ENCODE measurements at regions not wholly inside any gene's neighbourhood (a gene's known extent, or its start where the extent isn't known, plus 50 kb on each side); places are given as distances from the start of the nearest gene placed in this dataset.

DNA sequence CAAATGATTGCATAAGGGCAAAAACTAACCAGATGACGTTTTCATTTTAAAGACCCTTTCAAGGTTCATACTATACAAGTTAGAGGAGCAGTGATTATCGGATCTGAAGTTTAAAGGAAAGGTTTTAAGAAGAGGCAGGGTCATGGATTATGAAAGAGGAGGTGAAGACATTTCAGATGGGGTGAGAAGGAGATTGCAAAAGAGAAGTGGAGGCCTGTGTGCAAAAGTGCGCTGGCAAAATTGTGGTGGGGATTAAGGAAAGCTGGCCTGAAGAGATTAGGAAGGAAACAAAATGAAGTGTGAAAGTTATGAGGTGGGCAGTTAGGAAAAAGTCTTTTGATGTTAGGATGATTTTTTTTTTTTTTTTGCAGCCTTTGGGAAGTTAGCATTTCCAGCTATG is 935.7 kb upstream of the FAM98A start:
- H3K27me3 ChIP-seq (replicated peaks) = no peaks in the 10 kb centered on the region
- no peak overlapping the region for H3K4me3 ChIP-seq (ENCODE audit: low read depth, low read length)
- DNase-seq = no peak
- no peak overlapping the region for H3K27ac ChIP-seq
- H3K36me3 ChIP-seq (replicated peaks) = no peaks in the 10 kb centered on the region
- in situ Hi-C loops (cut with HindIII; ENCODE audit: low pct_ligation_motif_present, low sequenced_read_pairs) = no loop called here
- TF ChIP-seq, protein P1, sequence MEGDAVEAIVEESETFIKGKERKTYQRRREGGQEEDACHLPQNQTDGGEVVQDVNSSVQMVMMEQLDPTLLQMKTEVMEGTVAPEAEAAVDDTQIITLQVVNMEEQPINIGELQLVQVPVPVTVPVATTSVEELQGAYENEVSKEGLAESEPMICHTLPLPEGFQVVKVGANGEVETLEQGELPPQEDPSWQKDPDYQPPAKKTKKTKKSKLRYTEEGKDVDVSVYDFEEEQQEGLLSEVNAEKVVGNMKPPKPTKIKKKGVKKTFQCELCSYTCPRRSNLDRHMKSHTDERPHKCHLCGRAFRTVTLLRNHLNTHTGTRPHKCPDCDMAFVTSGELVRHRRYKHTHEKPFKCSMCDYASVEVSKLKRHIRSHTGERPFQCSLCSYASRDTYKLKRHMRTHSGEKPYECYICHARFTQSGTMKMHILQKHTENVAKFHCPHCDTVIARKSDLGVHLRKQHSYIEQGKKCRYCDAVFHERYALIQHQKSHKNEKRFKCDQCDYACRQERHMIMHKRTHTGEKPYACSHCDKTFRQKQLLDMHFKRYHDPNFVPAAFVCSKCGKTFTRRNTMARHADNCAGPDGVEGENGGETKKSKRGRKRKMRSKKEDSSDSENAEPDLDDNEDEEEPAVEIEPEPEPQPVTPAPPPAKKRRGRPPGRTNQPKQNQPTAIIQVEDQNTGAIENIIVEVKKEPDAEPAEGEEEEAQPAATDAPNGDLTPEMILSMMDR (IDR thresholded peaks at IDR 0.05; ENCODE audit: low read depth, low read length, missing control alignments) = no peak

DNA sequence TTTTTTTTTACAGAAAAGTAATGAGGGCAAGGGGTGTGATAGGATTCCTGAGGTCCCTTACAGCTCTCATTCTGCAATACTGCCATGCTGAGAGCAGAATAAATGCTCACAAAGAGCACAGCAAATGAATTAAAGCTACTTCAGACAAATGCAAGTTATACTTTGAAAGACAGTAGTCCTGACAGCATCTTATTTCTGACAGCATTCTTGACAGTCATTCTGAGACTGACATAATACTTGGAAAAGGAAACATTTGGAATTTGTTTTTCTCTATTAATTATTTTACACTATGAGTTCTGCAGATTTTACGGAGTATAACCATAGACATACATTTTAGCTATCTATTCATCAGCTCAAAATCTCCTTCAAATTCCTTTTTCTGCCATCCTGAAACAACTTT is 935.2 kb upstream of the FAM98A start:
- Histone ChIP-seq H3K27ac (no peak overlapping the region), H3K4me3 (ENCODE audit: low read depth, low read length) (no peak overlapping the region), H3K36me3 (replicated peaks) (no peaks in the 10 kb centered on the region), H3K27me3 (replicated peaks) (no peaks in the 10 kb centered on the region)
- no peak for DNase-seq
- in situ Hi-C loops (cut with HindIII; ENCODE audit: low pct_ligation_motif_present, low sequenced_read_pairs) = no loop called here
- TF ChIP-seq, protein P1 (IDR thresholded peaks at IDR 0.05; ENCODE audit: low read depth, low read length, missing control alignments) = no peak

DNA sequence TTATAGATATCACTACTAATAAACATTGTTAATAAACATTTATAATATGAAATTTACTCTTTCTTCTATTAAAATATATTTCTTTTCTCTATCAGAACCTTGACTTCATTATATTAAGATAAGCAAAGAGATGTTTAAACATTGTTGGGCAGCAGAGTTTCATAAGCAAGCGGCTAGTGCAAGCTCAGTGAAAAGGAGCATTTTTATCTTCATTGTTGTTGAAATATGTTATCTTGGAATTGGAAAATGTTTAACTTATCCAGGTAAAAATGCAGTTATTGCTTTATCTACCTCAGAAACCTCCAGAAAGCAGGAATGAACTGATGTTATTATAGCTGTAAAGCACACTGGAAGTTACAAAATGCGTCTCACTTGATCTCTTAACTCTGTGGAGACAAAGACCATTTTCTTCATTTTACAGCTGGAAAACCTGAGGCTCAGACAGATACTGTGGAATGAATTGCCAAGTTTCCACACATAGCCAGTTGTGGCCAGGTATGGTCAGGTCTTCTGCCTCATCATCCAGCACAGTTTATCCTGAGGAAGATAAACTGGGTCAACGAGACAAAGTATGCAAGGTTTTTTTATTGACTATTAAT is 934.6 kb upstream of the FAM98A start:
- TF ChIP-seq, protein P1 (IDR thresholded peaks at IDR 0.05; ENCODE audit: low read depth, low read length, missing control alignments) = no peak
- DNase-seq = no peak
- Histone ChIP-seq H3K4me3 (ENCODE audit: low read depth, low read length) (no peak overlapping the region), H3K27ac (no peak overlapping the region), H3K36me3 (replicated peaks) (no peaks in the 10 kb centered on the region), H3K27me3 (replicated peaks) (no peaks in the 10 kb centered on the region)
- in situ Hi-C loops (cut with HindIII; ENCODE audit: low pct_ligation_motif_present, low sequenced_read_pairs) = no loop called here

DNA sequence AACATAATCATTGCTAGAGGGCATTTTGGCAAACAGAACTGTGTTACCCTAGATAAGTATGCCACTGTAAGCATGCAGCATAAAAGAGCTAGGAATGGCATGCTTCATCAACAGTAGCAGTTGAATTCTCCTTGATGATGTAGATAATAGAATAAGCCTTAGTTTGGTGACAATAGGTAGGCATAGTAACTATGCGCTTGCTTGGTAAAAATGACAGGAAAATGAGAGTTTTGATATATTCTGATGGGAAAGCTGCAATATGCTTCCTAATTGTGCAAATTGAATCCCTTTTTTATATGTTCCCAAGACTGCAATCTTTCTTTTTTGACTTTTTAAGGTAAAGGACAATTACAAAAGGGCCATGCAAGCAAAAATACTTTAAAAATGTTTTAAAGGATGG is 930.9 kb upstream of the FAM98A start:
- H3K27me3 ChIP-seq (replicated peaks) = no peaks in the 10 kb centered on the region
- TF ChIP-seq, protein P1 (IDR thresholded peaks at IDR 0.05; ENCODE audit: low read depth, low read length, missing control alignments) = no peak
- DNase-seq = no peak
- H3K4me3 ChIP-seq (ENCODE audit: low read depth, low read length) = no peak overlapping the region
- H3K36me3 ChIP-seq (replicated peaks) = no peaks in the 10 kb centered on the region
- no peak overlapping the region for H3K27ac ChIP-seq
- in situ Hi-C loops (cut with HindIII; ENCODE audit: low pct_ligation_motif_present, low sequenced_read_pairs) = no loop called here

DNA sequence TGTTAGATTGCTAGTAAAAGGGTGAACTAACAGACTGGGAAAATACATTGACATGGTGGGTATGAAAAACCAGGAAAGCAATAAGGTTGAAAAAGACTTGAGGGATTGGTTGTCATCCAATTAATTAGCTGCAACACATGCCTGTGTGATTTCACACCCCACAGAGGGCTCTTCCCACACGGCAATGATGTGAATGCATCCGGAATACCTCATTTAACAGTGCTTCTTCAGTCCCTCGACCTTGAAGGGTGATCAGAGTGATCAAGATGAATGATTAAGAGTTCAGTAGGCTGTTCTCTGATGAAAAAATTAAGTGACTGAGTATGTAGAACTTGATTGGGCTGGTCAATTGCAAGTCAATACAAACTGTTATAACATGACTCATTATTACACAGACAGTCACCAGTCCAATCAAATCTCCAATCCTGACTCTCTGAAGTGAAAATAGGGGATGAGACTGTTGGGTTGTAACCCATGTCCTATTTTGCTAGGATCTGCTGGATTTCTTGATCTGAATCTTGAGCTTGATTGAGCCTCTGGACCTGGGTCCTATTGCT is 924.9 kb upstream of the FAM98A start:
- Histone ChIP-seq H3K27ac (no peak overlapping the region), H3K4me3 (ENCODE audit: low read depth, low read length) (no peak overlapping the region), H3K36me3 (replicated peaks) (no peaks in the 10 kb centered on the region), H3K27me3 (replicated peaks) (no peaks in the 10 kb centered on the region)
- no peak for DNase-seq
- TF ChIP-seq, protein P1 (IDR thresholded peaks at IDR 0.05; ENCODE audit: low read depth, low read length, missing control alignments) = no peak
- in situ Hi-C loops (cut with HindIII; ENCODE audit: low pct_ligation_motif_present, low sequenced_read_pairs) = no loop called here

DNA sequence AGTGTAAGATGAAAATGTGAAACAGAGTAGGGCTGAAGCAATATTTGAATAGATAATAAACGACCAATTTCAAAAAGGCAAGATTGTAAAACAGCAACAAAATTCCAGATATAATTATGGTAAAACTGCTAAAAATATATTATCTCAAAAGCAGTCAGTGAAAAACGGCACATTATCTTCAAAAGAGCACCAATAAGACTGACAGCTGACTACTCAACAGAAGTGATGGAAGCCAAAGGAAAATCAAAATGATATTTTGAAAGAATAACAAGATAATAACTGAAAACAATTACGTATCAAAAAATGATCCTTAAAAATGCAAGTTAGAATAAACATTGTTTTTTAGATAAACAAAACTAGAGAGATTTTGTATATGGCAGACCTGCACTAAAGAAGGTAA is 920.6 kb upstream of the FAM98A start:
- Histone ChIP-seq H3K36me3 (replicated peaks) (no peaks in the 10 kb centered on the region), H3K27me3 (replicated peaks) (no peaks in the 10 kb centered on the region), H3K27ac (no peak overlapping the region), H3K4me3 (ENCODE audit: low read depth, low read length) (no peak overlapping the region)
- TF ChIP-seq, protein P1 (IDR thresholded peaks at IDR 0.05; ENCODE audit: low read depth, low read length, missing control alignments) = no peak
- in situ Hi-C loops (cut with HindIII; ENCODE audit: low pct_ligation_motif_present, low sequenced_read_pairs) = no loop called here
- no peak for DNase-seq

All from brain microvascular endothelial cell (primary cell).